Epithelial cell of esophagus (primary cell): ENCODE measurements at regions not wholly inside any gene's neighbourhood (a gene's known extent, or its start where the extent isn't known, plus 50 kb on each side); places are given as distances from the start of the nearest gene placed in this dataset.

Experiments
- DNase-seq: peaks from one replicate; pipeline ENCODE4 v3.0.0; 2010; ENCODE audit warnings: low read depth
- H3K4me3 ChIP-seq: 2 replicates; pipeline ENCODE4 v1.5.1; 2011; ENCODE audit warnings: mild to moderate bottlenecking, low read length, control low read depth
- TF ChIP-seq, protein P1 (sequence below): IDR thresholded peaks from 2 replicates; pipeline ENCODE4 v1.5.1; 2011; ENCODE audit warnings: low read depth, mild to moderate bottlenecking, low read length, control low read depth, inconsistent platforms; ENCODE audit not compliant: insufficient read depth; ENCODE audit errors: missing control alignments

DNA sequence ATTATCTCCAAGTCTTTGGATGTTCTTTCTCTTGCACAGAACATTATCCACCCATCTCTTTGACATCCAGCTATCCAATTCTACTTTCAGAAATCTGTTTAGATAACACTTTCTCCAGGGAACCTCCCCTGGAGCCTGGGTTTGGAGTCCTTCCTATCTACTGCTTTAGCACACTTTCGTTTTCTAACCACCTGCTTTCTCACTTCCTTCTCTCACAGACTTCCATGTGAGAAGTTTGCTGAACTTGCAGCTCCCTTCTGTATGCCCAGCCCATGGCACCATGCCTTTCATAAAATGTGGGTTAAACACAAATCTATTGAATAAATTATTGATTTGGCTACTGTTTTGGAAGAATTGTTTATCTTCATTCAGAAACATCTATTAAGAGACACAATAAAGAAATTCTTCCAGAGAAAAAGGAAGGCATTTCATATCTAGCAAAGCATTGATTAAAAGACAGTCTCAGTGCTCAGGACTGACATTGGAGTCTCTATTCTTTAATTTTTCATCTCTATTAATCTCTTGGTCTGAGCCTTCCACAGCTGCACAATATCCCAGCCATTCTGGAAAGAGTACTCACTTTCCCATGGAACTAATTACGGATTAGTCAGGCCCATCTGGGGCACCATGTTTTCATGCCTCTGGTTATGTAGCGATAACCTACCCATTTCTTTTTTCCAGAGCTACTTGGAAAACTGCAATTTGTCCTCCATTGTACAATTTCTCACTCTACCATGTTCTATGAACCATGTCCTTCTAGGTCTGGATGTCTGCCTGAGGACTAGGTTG, 1077.3 kb downstream of the SORCS3 start:
- TF ChIP-seq, protein P1, sequence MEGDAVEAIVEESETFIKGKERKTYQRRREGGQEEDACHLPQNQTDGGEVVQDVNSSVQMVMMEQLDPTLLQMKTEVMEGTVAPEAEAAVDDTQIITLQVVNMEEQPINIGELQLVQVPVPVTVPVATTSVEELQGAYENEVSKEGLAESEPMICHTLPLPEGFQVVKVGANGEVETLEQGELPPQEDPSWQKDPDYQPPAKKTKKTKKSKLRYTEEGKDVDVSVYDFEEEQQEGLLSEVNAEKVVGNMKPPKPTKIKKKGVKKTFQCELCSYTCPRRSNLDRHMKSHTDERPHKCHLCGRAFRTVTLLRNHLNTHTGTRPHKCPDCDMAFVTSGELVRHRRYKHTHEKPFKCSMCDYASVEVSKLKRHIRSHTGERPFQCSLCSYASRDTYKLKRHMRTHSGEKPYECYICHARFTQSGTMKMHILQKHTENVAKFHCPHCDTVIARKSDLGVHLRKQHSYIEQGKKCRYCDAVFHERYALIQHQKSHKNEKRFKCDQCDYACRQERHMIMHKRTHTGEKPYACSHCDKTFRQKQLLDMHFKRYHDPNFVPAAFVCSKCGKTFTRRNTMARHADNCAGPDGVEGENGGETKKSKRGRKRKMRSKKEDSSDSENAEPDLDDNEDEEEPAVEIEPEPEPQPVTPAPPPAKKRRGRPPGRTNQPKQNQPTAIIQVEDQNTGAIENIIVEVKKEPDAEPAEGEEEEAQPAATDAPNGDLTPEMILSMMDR, result no peak
- H3K4me3 ChIP-seq, result no peak overlapping the region
- no peak for DNase-seq

DNA sequence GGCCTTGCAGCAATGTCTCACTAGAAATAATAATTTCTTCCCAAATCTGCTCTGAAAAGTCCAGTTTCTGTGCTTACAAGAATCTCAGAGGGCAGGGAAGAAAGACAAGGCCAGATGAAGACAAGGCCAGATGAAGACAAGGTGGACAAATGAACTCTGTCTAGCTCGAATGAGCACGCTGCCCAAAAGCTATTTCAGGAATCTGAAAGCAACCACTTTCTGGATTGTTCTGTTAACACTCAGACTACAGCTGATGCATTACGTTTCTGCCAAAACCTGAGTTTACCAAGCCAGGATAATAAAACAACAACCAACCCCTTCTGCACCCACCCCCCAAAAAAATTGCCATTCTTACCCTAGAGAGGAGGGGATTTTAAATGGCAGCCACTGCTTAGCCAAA, 1073.6 kb downstream of the SORCS3 start:
- TF ChIP-seq, protein P1, result no peak
- H3K4me3 ChIP-seq, result no peak overlapping the region
- no peak for DNase-seq

DNA sequence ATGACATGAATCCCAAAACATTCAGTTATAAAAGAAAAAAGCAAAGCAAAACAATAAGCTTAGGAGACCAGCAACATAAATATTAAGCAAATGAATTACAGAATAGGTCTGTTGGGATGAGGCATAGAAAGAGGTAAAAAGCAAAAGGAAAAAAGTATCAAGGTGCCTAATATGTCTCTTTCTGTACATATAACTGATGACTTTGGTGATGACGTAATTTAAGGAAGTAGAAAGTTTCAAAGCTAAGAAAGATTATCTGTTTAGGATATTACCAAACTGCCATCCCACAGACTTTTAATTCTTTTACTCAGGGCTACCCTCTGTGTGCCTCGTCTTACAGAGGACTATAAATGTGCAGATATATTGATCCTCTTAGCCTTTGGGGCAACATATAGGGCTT, 1066.5 kb downstream of the SORCS3 start:
- no peak for DNase-seq
- TF ChIP-seq, protein P1, result no peak
- no peak overlapping the region for H3K4me3 ChIP-seq

DNA sequence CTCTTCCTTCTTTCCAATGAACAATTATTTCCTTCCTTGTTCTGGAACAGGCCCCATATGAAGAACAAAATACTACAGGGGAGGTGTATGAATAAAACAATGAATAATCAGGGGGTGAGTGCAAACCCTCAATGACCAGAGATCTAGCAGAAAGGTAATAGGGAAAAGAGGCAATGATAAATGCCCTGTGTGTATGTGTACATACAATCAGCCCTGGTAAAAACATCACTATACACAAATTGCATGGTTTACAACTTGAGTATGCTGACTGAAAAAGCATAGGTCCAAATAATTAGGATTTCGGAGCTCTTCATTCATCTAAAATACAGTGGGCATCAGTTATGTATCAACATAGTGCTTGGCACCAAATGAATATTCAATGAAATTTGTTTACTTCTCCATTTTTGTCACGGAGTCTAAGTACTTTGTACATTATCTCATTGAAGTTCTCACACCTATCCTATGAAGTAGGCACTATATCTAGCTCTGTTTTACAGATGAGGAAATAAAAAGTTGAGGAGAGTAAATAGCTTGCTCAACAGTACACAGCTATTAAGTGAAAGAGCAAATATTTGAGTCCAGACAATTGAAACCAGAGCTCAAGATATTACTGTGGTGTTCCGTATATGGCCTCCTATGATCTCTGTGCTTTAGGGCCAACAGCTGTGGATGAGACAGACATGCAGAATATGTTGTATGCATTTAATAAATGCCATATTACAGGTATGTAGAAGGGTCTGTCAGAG, 1065.4 kb downstream of the SORCS3 start:
- DNase-seq, result no peak
- TF ChIP-seq, protein P1, result no peak
- no peak overlapping the region for H3K4me3 ChIP-seq

DNA sequence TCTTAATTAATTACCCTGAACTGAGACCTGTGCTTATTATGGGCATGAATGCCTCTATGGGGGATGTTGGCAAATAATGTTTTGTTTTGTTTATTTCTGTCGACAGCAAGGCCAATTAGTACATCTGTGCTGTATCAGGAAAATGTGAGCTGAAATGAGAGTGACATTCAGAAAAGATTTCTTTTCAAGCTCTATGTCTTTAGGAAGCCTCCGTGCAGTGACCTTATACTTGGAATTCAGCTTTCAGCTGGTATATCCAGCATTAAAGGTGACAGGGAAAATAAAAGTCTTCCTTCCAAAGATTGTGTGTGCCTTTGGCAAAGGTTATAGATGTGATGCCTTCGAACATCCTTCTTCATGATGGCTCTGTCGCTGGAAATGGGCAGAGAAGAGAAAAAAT, 1061.1 kb downstream of the SORCS3 start:
- no peak overlapping the region for H3K4me3 ChIP-seq
- TF ChIP-seq, protein P1, result no peak
- no peak for DNase-seq

DNA sequence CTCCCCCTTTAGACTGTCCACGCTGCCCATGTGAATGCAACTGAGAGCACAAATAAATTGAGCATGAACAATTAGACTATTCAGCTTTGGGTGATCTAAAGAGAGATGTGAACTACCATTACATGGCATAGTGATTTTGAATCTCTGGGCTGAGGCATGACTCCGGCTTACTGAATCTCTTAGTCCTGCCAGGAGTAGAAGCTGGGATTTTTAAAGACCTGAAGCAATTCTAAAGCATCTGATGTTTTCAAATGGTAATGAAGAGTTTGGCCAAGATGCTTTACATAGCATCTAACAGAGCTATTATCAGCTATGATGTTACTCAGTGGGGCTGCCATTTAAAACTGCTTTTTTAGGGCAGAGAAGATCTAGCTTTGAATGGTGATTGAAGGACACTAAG, 1059.1 kb downstream of the SORCS3 start:
- no peak overlapping the region for H3K4me3 ChIP-seq
- TF ChIP-seq, protein P1, result no peak
- DNase-seq, result no peak

DNA sequence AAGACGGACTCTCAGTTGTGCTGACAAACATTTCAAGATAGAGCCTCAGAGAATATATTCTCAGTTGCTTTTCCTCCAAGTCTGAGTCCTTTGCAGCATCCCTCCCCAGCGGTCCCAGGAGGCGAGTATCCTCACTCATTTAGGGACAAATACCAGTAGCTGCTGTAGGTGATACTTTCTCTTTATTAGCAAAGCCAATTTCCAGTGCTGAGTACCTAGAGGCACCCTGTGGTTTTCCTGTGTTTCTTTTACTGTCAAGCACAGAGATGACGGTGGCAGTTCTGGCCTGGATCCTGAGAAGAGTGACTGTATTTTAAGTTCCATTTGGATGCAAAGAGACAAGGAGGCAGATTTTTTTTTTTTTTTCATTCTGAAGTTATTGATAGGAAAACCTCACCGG, 1058.4 kb downstream of the SORCS3 start:
- DNase-seq, result no peak
- H3K4me3 ChIP-seq, result no peak overlapping the region
- TF ChIP-seq, protein P1, result no peak
